PFSK-1 (cell line): ENCODE measurements at regions not wholly inside any gene's neighbourhood (a gene's known extent, or its start where the extent isn't known, plus 50 kb on each side); places are given as distances from the start of the nearest gene placed in this dataset.

Source experiments
- FOXP2 ChIP-seq: optimal IDR thresholded peaks from 2 replicates; pipeline ENCODE3; 2011; ENCODE audit warnings: borderline replicate concordance, control low read depth, inconsistent platforms; ENCODE audit not compliant: insufficient read depth; ENCODE audit errors: extremely low read length, extremely low read depth
- POLR2AphosphoS5 ChIP-seq: IDR thresholded peaks from 2 replicates; pipeline ENCODE4 v1.6.1; 2012; ENCODE audit warnings: low read depth, mild to moderate bottlenecking, control low read depth, low read length, moderate library complexity
- REST ChIP-seq, 2 experiments: IDR thresholded peaks; 2 replicates each; pipeline versions ENCODE4 v1.6.1 to v1.8.0; 2011 to 2012; ENCODE audit warnings: low read depth in 2 of 2, low read length in 2 of 2, control low read depth in 1 of 2, inconsistent platforms in 1 of 2, mild to moderate bottlenecking in 1 of 2, moderate library complexity in 1 of 2; ENCODE audit not compliant: insufficient read depth in 1 of 2
- SIN3A ChIP-seq: IDR thresholded peaks from 2 replicates; pipeline ENCODE4 v1.6.1; 2012; ENCODE audit warnings: mild to moderate bottlenecking, low read length, moderate library complexity, borderline replicate concordance; ENCODE audit not compliant: insufficient read depth
- TAF1 ChIP-seq: IDR thresholded peaks from 2 replicates; pipeline ENCODE4 v1.6.1; 2012; ENCODE audit warnings: low read length, control low read depth, borderline replicate concordance; ENCODE audit not compliant: insufficient read depth

- TF ChIP-seq TAF1 (no peak), FOXP2 (no peak), POLR2AphosphoS5 (no peak), REST (IDR thresholded peaks at IDR 0.05; ENCODE audit: insufficient read depth in 1 of 2, low read depth in 2 of 2, low read length in 2 of 2) (no peak), SIN3A (no peak)
These were observed 139.6 kb downstream of the HTR1A start for GRCh38 chr5:63822614-63823013.

- TF ChIP-seq TAF1 (no peak), FOXP2 (no peak), REST (IDR thresholded peaks at IDR 0.05; ENCODE audit: insufficient read depth in 1 of 2, low read depth in 2 of 2, low read length in 2 of 2) (no peak), SIN3A (no peak), POLR2AphosphoS5 (no peak)
These were observed 141.7 kb downstream of the HTR1A start for GRCh38 chr5:63820577-63820976.

GRCh38 chr5:63812693-63813092, 149.6 kb downstream of the HTR1A start:
- no peak for TF ChIP-seq POLR2AphosphoS5

GRCh38 chr5:63811961-63812360, 150.3 kb downstream of the HTR1A start:
- TF ChIP-seq TAF1: no peak

- TF ChIP-seq FOXP2 (no peak), REST (IDR thresholded peaks at IDR 0.05; ENCODE audit: insufficient read depth in 1 of 2, low read depth in 2 of 2, low read length in 2 of 2) (no peak), TAF1 (no peak), POLR2AphosphoS5 (no peak), SIN3A (no peak)
These were observed 151.0 kb downstream of the HTR1A start for GRCh38 chr5:63811286-63811685.

GRCh38 chr5:63805151-63805550, 157.1 kb downstream of the HTR1A start:
- TF ChIP-seq SIN3A (no peak), FOXP2 (no peak), REST (IDR thresholded peaks at IDR 0.05; ENCODE audit: insufficient read depth in 1 of 2, low read depth in 2 of 2, low read length in 2 of 2) (no peak), TAF1 (no peak), POLR2AphosphoS5 (no peak)
